ENCODE measurements at regions not wholly inside any gene's neighbourhood (a gene's known extent, or its start where the extent isn't known, plus 50 kb on each side); places are given as distances from the start of the nearest gene placed in this dataset.

- intact Hi-C loops (cut with micrococcal nuclease) (no loop called here), in situ Hi-C loops (cut with MboI; ENCODE audit: low sequenced_read_pairs) (no loop called here), dilution Hi-C loops (cut with HindIII; ENCODE audit: low sequenced_read_pairs, unreplicated experiment) (no loop called here)
- Histone ChIP-seq H3K56ac (ENCODE audit: extremely low read depth, insufficient read depth, low read length) (no peak overlapping the region), H3K36me3 (ENCODE audit: control insufficient read depth, insufficient read depth, low read length) (no peaks in the 10 kb centered on the region), H3K23ac (ENCODE audit: low read depth, low read length) (no peak overlapping the region), H3K9ac (ENCODE audit: low read depth, low read length) (no peak overlapping the region), H3K4ac (ENCODE audit: low read depth, low read length) (no peak overlapping the region), H2AFZ (replicated peaks; ENCODE audit: low read length, poor library complexity) (no peak overlapping the region), H3K9me3 (ENCODE audit: control insufficient read depth, insufficient read depth, low read length) (no peaks in the 10 kb centered on the region), H4K20me1 (ENCODE audit: insufficient read depth, low read length) (no peaks in the 10 kb centered on the region), H4K91ac (ENCODE audit: insufficient read depth, low read depth, low read length) (no peak overlapping the region), H3K27me3 (ENCODE audit: control insufficient read depth, insufficient read depth, low read length) (no peaks in the 10 kb centered on the region), H2BK5ac (ENCODE audit: low read depth, low read length, poor library complexity, severe bottlenecking) (no peak overlapping the region), H3K14ac (replicated peaks; ENCODE audit: low read depth, low read length) (no peak overlapping the region), H2AK9ac (replicated peaks; ENCODE audit: low read depth, low read length, poor library complexity) (no peak overlapping the region), H4K8ac (ENCODE audit: low read depth in 2 of 2, low read length in 2 of 2) (no peak overlapping the region), H3K27ac (ENCODE audit: insufficient read depth, low read length) (no peak overlapping the region), H3K79me1 (ENCODE audit: low read depth in 1 of 2, low read length in 2 of 2) (no peaks in the 10 kb centered on the region), H3K4me3 (ENCODE audit: insufficient read depth, low read depth, low read length) (no peak overlapping the region), H3K9me1 (ENCODE audit: insufficient read depth, low read length) (no peaks in the 10 kb centered on the region), H3K18ac (ENCODE audit: low read depth, low read length) (no peak overlapping the region), H2BK15ac (ENCODE audit: low read depth, low read length) (no peak overlapping the region), H2BK20ac (ENCODE audit: low read depth, low read length) (no peak overlapping the region), H3K4me1 (ENCODE audit: control insufficient read depth, insufficient read depth, low read length) (no peaks in the 10 kb centered on the region), H2AK5ac (ENCODE audit: low read depth, low read length) (no peak overlapping the region), H4K5ac (ENCODE audit: low read depth, low read length) (no peak overlapping the region), H3K4me2 (ENCODE audit: low read depth, low read length) (no peak overlapping the region), H2BK120ac (ENCODE audit: low read depth, low read length) (no peak overlapping the region)
- ChIA-PET CTCF (no interaction called here), POLR2A (ENCODE audit: unreplicated experiment) (no interaction called here)
- no CpG with 5 or more reads among the region's 2 CpGs for WGBS, 2 experiments (ENCODE audit: extremely low coverage in 2 of 2, insufficient read length in 1 of 2)
- DNase-seq, result no peak
- no TSS peak for BruUV-seq (replicated peaks)
- no peak for ATAC-seq (ENCODE audit: low read depth)
- TF ChIP-seq CEBPB (IDR thresholded peaks at IDR 0.05; ENCODE audit: low read depth, low read length) (no peak), ELK1 (IDR thresholded peaks at IDR 0.05; ENCODE audit: borderline replicate concordance, low read depth, low read length) (no peak), FOS (IDR thresholded peaks at IDR 0.05; ENCODE audit: low read depth, low read length) (no peak), MXI1 (IDR thresholded peaks at IDR 0.05; ENCODE audit: borderline replicate concordance, low read depth, low read length) (no peak), CTCF (conservative IDR thresholded peaks at IDR 0.05; ENCODE audit: low read depth, low read length) (no peak), SMC3 (IDR thresholded peaks at IDR 0.05; ENCODE audit: low read depth, low read length) (no peak)
Measured at GRCh38 chr6:9083108-9083507, 647.8 kb upstream of the SLC35B3 start.
